Fibroblast of skin of back (primary cell): ENCODE measurements at regions not wholly inside any gene's neighbourhood (a gene's known extent, or its start where the extent isn't known, plus 50 kb on each side); places are given as distances from the start of the nearest gene placed in this dataset.

Experiments
- DNase-seq: peaks from one replicate; pipeline ENCODE4 v3.0.0-alpha.2; 2013

GRCh38 chr2:6754419-6754818 lies 111.3 kb downstream of the CMPK2 start:
- no peak for DNase-seq

- no peak for DNase-seq
These were observed 110.3 kb downstream of the CMPK2 start for GRCh38 chr2:6755456-6755855.

- DNase-seq: no peak
These were observed 108.5 kb downstream of the CMPK2 start for GRCh38 chr2:6757215-6757614.

- DNase-seq: no peak
These were observed 106.0 kb downstream of the CMPK2 start for GRCh38 chr2:6759689-6760088.

- DNase-seq: no peak
These were observed 105.6 kb downstream of the CMPK2 start for GRCh38 chr2:6760132-6760531.

GRCh38 chr2:6764968-6765723 lies 100.6 kb downstream of the CMPK2 start:
- DNase-seq: no peak

- no peak for DNase-seq
These were observed 96.4 kb downstream of the CMPK2 start for GRCh38 chr2:6769346-6769745.

GRCh38 chr2:6770006-6770405 lies 95.7 kb downstream of the CMPK2 start:
- DNase-seq: no peak

GRCh38 chr2:6771634-6772611 lies 93.8 kb downstream of the CMPK2 start:
- DNase-seq: peak; percentile 17

- peak; percentile 23 for DNase-seq
These were observed 92.6 kb downstream of the CMPK2 start for GRCh38 chr2:6773007-6773693.

- DNase-seq: no peak
These were observed 92.0 kb downstream of the CMPK2 start for GRCh38 chr2:6773694-6774044.

- DNase-seq: no peak
These were observed 89.6 kb downstream of the CMPK2 start for GRCh38 chr2:6776125-6776524.

- no peak for DNase-seq
These were observed 88.1 kb downstream of the CMPK2 start for GRCh38 chr2:6777626-6778025.

- DNase-seq: peak; percentile 59
These were observed 84.9 kb downstream of the CMPK2 start for GRCh38 chr2:6780765-6781274.

GRCh38 chr2:6782517-6783237 lies 83.0 kb downstream of the CMPK2 start:
- DNase-seq: no peak

- no peak for DNase-seq
These were observed 82.5 kb downstream of the CMPK2 start for GRCh38 chr2:6783238-6783614.

GRCh38 chr2:6784291-6784690 lies 81.4 kb downstream of the CMPK2 start:
- DNase-seq: no peak

- DNase-seq: no peak
These were observed 80.2 kb downstream of the CMPK2 start for GRCh38 chr2:6785493-6785892.

GRCh38 chr2:6787376-6787775 lies 78.3 kb downstream of the CMPK2 start:
- no peak for DNase-seq

GRCh38 chr2:6788614-6789013 lies 77.1 kb downstream of the CMPK2 start:
- no peak for DNase-seq

- no peak for DNase-seq
These were observed 76.1 kb downstream of the CMPK2 start for GRCh38 chr2:6789559-6790138.

- DNase-seq: no peak
These were observed 74.0 kb downstream of the CMPK2 start for GRCh38 chr2:6791682-6792081.
